Ovary (tissue), 3 donors: ENCODE measurements at regions not wholly inside any gene's neighbourhood (a gene's known extent, or its start where the extent isn't known, plus 50 kb on each side); places are given as distances from the start of the nearest gene placed in this dataset.
"Not testable (repeated sequence)": the region's sequence is repeated elsewhere in the genome, so short reads cannot be mapped to it uniquely, and the experiment has no call there.

Experiments used
- EP300 ChIP-seq: sonication (generic); formaldehyde crosslinking; IDR thresholded peaks from one replicate; pipeline ENCODE4 v1.6.1; 2017; ENCODE audit warnings: antibody characterized with exemption
- POLR2A ChIP-seq: fragments of 450-650 bp; IDR thresholded peaks from one replicate; pipeline ENCODE4 v1.6.1; 2017; ENCODE audit warnings: antibody characterized with exemption, mild to moderate bottlenecking, moderate library complexity
- TF ChIP-seq, protein P1 (sequence below), 3 donors: fragments of 450-650 bp in 2 of 3; fragments of 200-600 bp in 1 of 3; IDR thresholded peaks; one replicate each; pipeline versions ENCODE4 v1.5.1 to v1.8.0; 2016 to 2022; ENCODE audit warnings: antibody characterized with exemption in 3 of 3, mild to moderate bottlenecking in 1 of 3
- donor health status: DM: no; HTN: no; CAD: no.

DNA sequence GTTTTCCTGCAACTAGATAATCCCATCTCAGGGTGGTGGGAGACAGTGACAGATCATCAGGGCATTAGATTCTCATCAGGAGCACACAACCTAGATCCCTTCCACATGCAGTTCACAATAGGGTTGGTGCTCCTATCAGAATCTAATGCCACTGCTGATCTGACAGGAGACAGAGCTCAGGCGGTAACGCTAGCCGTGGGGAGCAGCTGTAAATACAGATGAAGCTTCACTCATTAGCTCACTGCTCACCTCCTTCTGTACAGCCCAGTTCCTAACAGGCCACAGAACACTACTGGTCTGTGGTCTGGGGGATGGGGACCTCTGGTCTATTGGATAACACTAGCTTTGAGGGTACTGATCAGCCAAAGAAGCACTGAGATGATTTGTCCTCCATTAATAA lies 66.6 kb upstream of the ZNF195 start:
- TF ChIP-seq, protein P1, sequence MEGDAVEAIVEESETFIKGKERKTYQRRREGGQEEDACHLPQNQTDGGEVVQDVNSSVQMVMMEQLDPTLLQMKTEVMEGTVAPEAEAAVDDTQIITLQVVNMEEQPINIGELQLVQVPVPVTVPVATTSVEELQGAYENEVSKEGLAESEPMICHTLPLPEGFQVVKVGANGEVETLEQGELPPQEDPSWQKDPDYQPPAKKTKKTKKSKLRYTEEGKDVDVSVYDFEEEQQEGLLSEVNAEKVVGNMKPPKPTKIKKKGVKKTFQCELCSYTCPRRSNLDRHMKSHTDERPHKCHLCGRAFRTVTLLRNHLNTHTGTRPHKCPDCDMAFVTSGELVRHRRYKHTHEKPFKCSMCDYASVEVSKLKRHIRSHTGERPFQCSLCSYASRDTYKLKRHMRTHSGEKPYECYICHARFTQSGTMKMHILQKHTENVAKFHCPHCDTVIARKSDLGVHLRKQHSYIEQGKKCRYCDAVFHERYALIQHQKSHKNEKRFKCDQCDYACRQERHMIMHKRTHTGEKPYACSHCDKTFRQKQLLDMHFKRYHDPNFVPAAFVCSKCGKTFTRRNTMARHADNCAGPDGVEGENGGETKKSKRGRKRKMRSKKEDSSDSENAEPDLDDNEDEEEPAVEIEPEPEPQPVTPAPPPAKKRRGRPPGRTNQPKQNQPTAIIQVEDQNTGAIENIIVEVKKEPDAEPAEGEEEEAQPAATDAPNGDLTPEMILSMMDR (IDR thresholded peaks at IDR 0.05) = not testable (repeated sequence)
- not testable (repeated sequence) for TF ChIP-seq EP300, POLR2A
